ENCODE measurements at regions not wholly inside any gene's neighbourhood (a gene's known extent, or its start where the extent isn't known, plus 50 kb on each side); places are given as distances from the start of the nearest gene placed in this dataset.

DNA sequence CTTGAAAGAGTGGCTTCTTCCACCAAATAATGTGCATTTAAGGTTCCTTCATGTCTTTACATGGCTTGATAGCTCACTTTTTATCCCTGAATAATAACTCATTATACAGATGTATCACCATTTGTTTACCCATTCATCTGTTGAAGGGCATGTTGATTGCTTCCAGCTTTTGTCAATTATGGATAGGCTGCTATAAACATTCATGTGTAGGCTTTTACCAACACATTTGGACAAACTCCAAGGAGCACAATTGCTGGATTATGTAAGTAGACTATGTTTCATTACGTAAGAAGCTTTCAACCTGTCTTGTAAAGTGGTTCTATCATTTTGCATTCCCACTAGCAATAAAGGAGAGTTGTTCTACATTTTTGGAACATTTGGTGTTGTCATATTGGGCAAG lies 2637.0 kb downstream of the PCDH7 start:
- Histone ChIP-seq H2AFZ (ENCODE audit: low read depth, low read length, poor library complexity, severe bottlenecking) (no peak overlapping the region), H3K79me2 (ENCODE audit: insufficient read depth, low read length) (no peaks in the 10 kb centered on the region), H4K20me1 (ENCODE audit: insufficient read depth) (no peaks in the 10 kb centered on the region), H3K27ac (ENCODE audit: low read depth, low read length) (no peak overlapping the region), H3K4me3 (replicated peaks in 1 of 2; ENCODE audit: low read depth in 1 of 2, low read length in 2 of 2) (no peak overlapping the region), H3K27me3 (ENCODE audit: insufficient read depth, low read length) (no peaks in the 10 kb centered on the region), H3K9me3 (ENCODE audit: control insufficient read depth in 1 of 2, insufficient read depth in 1 of 2, low read depth in 1 of 2, low read length in 2 of 2) (no peaks in the 10 kb centered on the region), H3K4me1 (ENCODE audit: control insufficient read depth in 1 of 2, insufficient read depth in 2 of 2, low read length in 2 of 2) (no peaks in the 10 kb centered on the region), H3K9ac (ENCODE audit: low read length) (no peak overlapping the region), H3K4me2 (ENCODE audit: low read length) (no peak overlapping the region), H3K9me2 (ENCODE audit: insufficient read depth) (no peaks in the 10 kb centered on the region), H3K36me3 (ENCODE audit: control insufficient read depth in 1 of 2, insufficient read depth in 2 of 2, low read length in 2 of 2) (no peaks in the 10 kb centered on the region)
- TF ChIP-seq POLR2A (IDR thresholded peaks at IDR 0.05; ENCODE audit: borderline replicate concordance, extremely low read depth, insufficient read depth, insufficient read length) (no peak), ZFX (IDR thresholded peaks at IDR 0.05) (no peak), CEBPB (IDR thresholded peaks at IDR 0.05; ENCODE audit: low read depth) (no peak), FOSL1 (IDR thresholded peaks at IDR 0.05; ENCODE audit: low read depth) (no peak), YY1 (IDR thresholded peaks at IDR 0.05; ENCODE audit: extremely low read depth, insufficient replicate concordance, low read depth, low read length) (no peak), SP1 (IDR thresholded peaks at IDR 0.05; ENCODE audit: low read depth) (no peak), ELF1 (IDR thresholded peaks at IDR 0.05; ENCODE audit: borderline replicate concordance, low read depth) (no peak), CBX3 (IDR thresholded peaks at IDR 0.05; ENCODE audit: low read depth) (no peak), ZNF274 (IDR thresholded peaks at IDR 0.05; ENCODE audit: low read depth, low read length) (no peak), TCF7L2 (IDR thresholded peaks at IDR 0.05; ENCODE audit: borderline replicate concordance, extremely low read depth, insufficient read depth, insufficient read length) (no peak), EGR1 (IDR thresholded peaks at IDR 0.05; ENCODE audit: low read depth) (no peak), ATF3 (IDR thresholded peaks at IDR 0.05) (no peak), POLR2AphosphoS5 (IDR thresholded peaks at IDR 0.05; ENCODE audit: low read depth, low read length) (no peak), REST (IDR thresholded peaks at IDR 0.05; ENCODE audit: low read depth) (no peak), SRF (IDR thresholded peaks at IDR 0.05; ENCODE audit: low read depth) (no peak), EZH2 (IDR thresholded peaks at IDR 0.05) (no peak), RAD21 (IDR thresholded peaks at IDR 0.05; ENCODE audit: low read depth) (no peak), EZH2phosphoT487 (IDR thresholded peaks at IDR 0.05; ENCODE audit: borderline replicate concordance) (no peak)
- TF ChIP-seq, protein P1, sequence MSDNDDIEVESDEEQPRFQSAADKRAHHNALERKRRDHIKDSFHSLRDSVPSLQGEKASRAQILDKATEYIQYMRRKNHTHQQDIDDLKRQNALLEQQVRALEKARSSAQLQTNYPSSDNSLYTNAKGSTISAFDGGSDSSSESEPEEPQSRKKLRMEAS (IDR thresholded peaks at IDR 0.05) = no peak
- TF ChIP-seq, protein P2, sequence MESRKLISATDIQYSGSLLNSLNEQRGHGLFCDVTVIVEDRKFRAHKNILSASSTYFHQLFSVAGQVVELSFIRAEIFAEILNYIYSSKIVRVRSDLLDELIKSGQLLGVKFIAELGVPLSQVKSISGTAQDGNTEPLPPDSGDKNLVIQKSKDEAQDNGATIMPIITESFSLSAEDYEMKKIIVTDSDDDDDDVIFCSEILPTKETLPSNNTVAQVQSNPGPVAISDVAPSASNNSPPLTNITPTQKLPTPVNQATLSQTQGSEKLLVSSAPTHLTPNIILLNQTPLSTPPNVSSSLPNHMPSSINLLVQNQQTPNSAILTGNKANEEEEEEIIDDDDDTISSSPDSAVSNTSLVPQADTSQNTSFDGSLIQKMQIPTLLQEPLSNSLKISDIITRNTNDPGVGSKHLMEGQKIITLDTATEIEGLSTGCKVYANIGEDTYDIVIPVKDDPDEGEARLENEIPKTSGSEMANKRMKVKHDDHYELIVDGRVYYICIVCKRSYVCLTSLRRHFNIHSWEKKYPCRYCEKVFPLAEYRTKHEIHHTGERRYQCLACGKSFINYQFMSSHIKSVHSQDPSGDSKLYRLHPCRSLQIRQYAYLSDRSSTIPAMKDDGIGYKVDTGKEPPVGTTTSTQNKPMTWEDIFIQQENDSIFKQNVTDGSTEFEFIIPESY (IDR thresholded peaks at IDR 0.05; ENCODE audit: extremely low read depth, insufficient replicate concordance, low read length) = no peak
- DNase-seq (ENCODE audit: low read depth, low spot score) (no peak), ATAC-seq (no peak)
- intact Hi-C loops (cut with micrococcal nuclease) = no loop called here
- no TSS peak for BruUV-seq (replicated peaks)
- CTCF ChIA-PET = no interaction called here
- RAD21 ChIA-PET (ENCODE audit: low non-redundant PET in 1 of 2, low total read pairs in 2 of 2, uncharacterized antibody in 2 of 2, unreplicated experiment in 2 of 2) = no interaction called here
- POLR2A ChIA-PET = no interaction called here

Measured in HCT116 (cell line).